GM12873 (cell line): ENCODE measurements at regions not wholly inside any gene's neighbourhood (a gene's known extent, or its start where the extent isn't known, plus 50 kb on each side); places are given as distances from the start of the nearest gene placed in this dataset.

Source experiments
- CTCF ChIP-seq: IDR thresholded peaks from 2 replicates; pipeline ENCODE4 v1.5.1; 2012; ENCODE audit warnings: low read depth, mild to moderate bottlenecking, moderate library complexity, low read length, control low read depth; ENCODE audit not compliant: insufficient read depth; ENCODE audit errors: missing control alignments

- TF ChIP-seq CTCF: no peak
Measured at GRCh38 chr4:103272174-103272573, 74.0 kb upstream of the CENPE start.

GRCh38 chr4:103268746-103269145, 70.6 kb upstream of the CENPE start:
- TF ChIP-seq CTCF: no peak

GRCh38 chr4:103264905-103265304, 66.8 kb upstream of the CENPE start:
- no peak for TF ChIP-seq CTCF
